Skeletal muscle satellite cell (primary cell): ENCODE measurements at regions not wholly inside any gene's neighbourhood (a gene's known extent, or its start where the extent isn't known, plus 50 kb on each side); places are given as distances from the start of the nearest gene placed in this dataset.

Experiments used
- H3K27me3 ChIP-seq: 2 replicates; pipeline ENCODE4 v1.7.0; 2013; ENCODE audit warnings: low read length; ENCODE audit not compliant: control insufficient read depth, insufficient read depth
- H3K36me3 ChIP-seq: 2 replicates; pipeline ENCODE4 v1.7.0; 2013; ENCODE audit warnings: mild to moderate bottlenecking, control low read depth, low read length; ENCODE audit not compliant: insufficient read depth
- H3K4me1 ChIP-seq: 2 replicates; pipeline ENCODE4 v1.7.0; 2013; ENCODE audit warnings: low read length; ENCODE audit not compliant: control insufficient read depth, insufficient read depth
- H3K4me2 ChIP-seq: 2 replicates; pipeline ENCODE4 v1.7.0; 2013; ENCODE audit warnings: mild to moderate bottlenecking, low read length
- H3K4me3 ChIP-seq: 2 replicates; pipeline ENCODE4 v1.7.0; 2013; ENCODE audit warnings: low read length
- H3K9ac ChIP-seq: 2 replicates; pipeline ENCODE4 v1.7.0; 2013; ENCODE audit warnings: mild to moderate bottlenecking, low read depth, low read length, moderate library complexity
- H3K9me3 ChIP-seq: replicated peaks from 2 replicates; pipeline ENCODE4 v1.7.0; 2013; ENCODE audit warnings: mild to moderate bottlenecking, control low read depth, low read length

GRCh38 chr10:61078542-61079275, 134.7 kb upstream of the RHOBTB1 start:
- Histone ChIP-seq H3K4me1 (no peaks in the 10 kb centered on the region), H3K4me3 (no peak overlapping the region), H3K9me3 (no peaks in the 10 kb centered on the region), H3K27me3 (no peaks in the 10 kb centered on the region), H3K36me3 (no peaks in the 10 kb centered on the region), H3K4me2 (no peak overlapping the region), H3K9ac (no peak overlapping the region)

GRCh38 chr10:61076572-61077114, 132.7 kb upstream of the RHOBTB1 start:
- no peaks in the 10 kb centered on the region for H3K27me3 ChIP-seq
- H3K4me2 ChIP-seq = no peak overlapping the region
- H3K9me3 ChIP-seq = no peaks in the 10 kb centered on the region
- H3K36me3 ChIP-seq = no peaks in the 10 kb centered on the region
- no peaks in the 10 kb centered on the region for H3K4me1 ChIP-seq
- no peak overlapping the region for H3K4me3 ChIP-seq
- H3K9ac ChIP-seq = no peak overlapping the region

- Histone ChIP-seq H3K9me3 (no peaks in the 10 kb centered on the region), H3K4me2 (no peak overlapping the region), H3K4me1 (no peaks in the 10 kb centered on the region), H3K27me3 (no peaks in the 10 kb centered on the region), H3K36me3 (no peaks in the 10 kb centered on the region), H3K4me3 (no peak overlapping the region), H3K9ac (no peak overlapping the region)
Observed at GRCh38 chr10:61073391-61073790, 129.4 kb upstream of the RHOBTB1 start.

GRCh38 chr10:61071580-61071979, 127.6 kb upstream of the RHOBTB1 start:
- Histone ChIP-seq H3K9ac (no peak overlapping the region), H3K4me3 (no peak overlapping the region), H3K36me3 (no peaks in the 10 kb centered on the region), H3K4me2 (no peak overlapping the region), H3K9me3 (no peaks in the 10 kb centered on the region), H3K27me3 (no peaks in the 10 kb centered on the region), H3K4me1 (no peaks in the 10 kb centered on the region)

- Histone ChIP-seq H3K9me3 (no peaks in the 10 kb centered on the region), H3K36me3 (no peaks in the 10 kb centered on the region)
Observed at GRCh38 chr10:61068471-61068870, 124.5 kb upstream of the RHOBTB1 start.

GRCh38 chr10:61067671-61068336, 123.8 kb upstream of the RHOBTB1 start:
- Histone ChIP-seq H3K4me2 (no peak overlapping the region), H3K27me3 (no peaks in the 10 kb centered on the region), H3K9me3 (no peaks in the 10 kb centered on the region), H3K36me3 (no peaks in the 10 kb centered on the region), H3K4me1 (no peaks in the 10 kb centered on the region), H3K9ac (no peak overlapping the region), H3K4me3 (no peak overlapping the region)

More at GRCh38 chr10:61068471-61068870, 124.5 kb upstream of the RHOBTB1 start:
- H3K27me3 ChIP-seq = no peaks in the 10 kb centered on the region
- H3K4me2 ChIP-seq = no peak overlapping the region
- H3K9ac ChIP-seq = no peak overlapping the region
- H3K4me3 ChIP-seq = no peak overlapping the region
- H3K4me1 ChIP-seq = no peaks in the 10 kb centered on the region

- no peaks in the 10 kb centered on the region for H3K36me3 ChIP-seq
- no peaks in the 10 kb centered on the region for H3K27me3 ChIP-seq
- H3K9ac ChIP-seq = no peak overlapping the region
- no peak overlapping the region for H3K4me2 ChIP-seq
- H3K9me3 ChIP-seq = no peaks in the 10 kb centered on the region
- no peak overlapping the region for H3K4me3 ChIP-seq
- H3K4me1 ChIP-seq = no peaks in the 10 kb centered on the region
Observed at GRCh38 chr10:61066661-61067344, 122.8 kb upstream of the RHOBTB1 start.

- Histone ChIP-seq H3K36me3 (no peaks in the 10 kb centered on the region), H3K4me2 (no peak overlapping the region), H3K27me3 (no peaks in the 10 kb centered on the region), H3K4me3 (no peak overlapping the region), H3K4me1 (no peaks in the 10 kb centered on the region), H3K9me3 (no peaks in the 10 kb centered on the region), H3K9ac (no peak overlapping the region)
Observed at GRCh38 chr10:61065051-61065450, 121.1 kb upstream of the RHOBTB1 start.

GRCh38 chr10:61064356-61064755, 120.4 kb upstream of the RHOBTB1 start:
- Histone ChIP-seq H3K36me3 (no peaks in the 10 kb centered on the region), H3K9me3 (no peaks in the 10 kb centered on the region), H3K27me3 (no peaks in the 10 kb centered on the region), H3K9ac (no peak overlapping the region), H3K4me2 (no peak overlapping the region), H3K4me1 (no peaks in the 10 kb centered on the region), H3K4me3 (no peak overlapping the region)

- H3K4me2 ChIP-seq = no peak overlapping the region
- no peak overlapping the region for H3K9ac ChIP-seq
Observed at GRCh38 chr10:61063901-61064300, 119.9 kb upstream of the RHOBTB1 start.

GRCh38 chr10:61063034-61063433, 119.0 kb upstream of the RHOBTB1 start:
- Histone ChIP-seq H3K9ac (no peak overlapping the region), H3K9me3 (no peaks in the 10 kb centered on the region), H3K4me2 (no peak overlapping the region), H3K4me3 (no peak overlapping the region), H3K27me3 (no peaks in the 10 kb centered on the region), H3K36me3 (no peaks in the 10 kb centered on the region), H3K4me1 (no peaks in the 10 kb centered on the region)

More at GRCh38 chr10:61063901-61064300, 119.9 kb upstream of the RHOBTB1 start:
- H3K36me3 ChIP-seq = no peaks in the 10 kb centered on the region
- no peak overlapping the region for H3K4me3 ChIP-seq
- H3K9me3 ChIP-seq = no peaks in the 10 kb centered on the region
- H3K4me1 ChIP-seq = no peaks in the 10 kb centered on the region
- no peaks in the 10 kb centered on the region for H3K27me3 ChIP-seq
